ENCODE measurements at regions not wholly inside any gene's neighbourhood (a gene's known extent, or its start where the extent isn't known, plus 50 kb on each side); places are given as distances from the start of the nearest gene placed in this dataset.

DNA sequence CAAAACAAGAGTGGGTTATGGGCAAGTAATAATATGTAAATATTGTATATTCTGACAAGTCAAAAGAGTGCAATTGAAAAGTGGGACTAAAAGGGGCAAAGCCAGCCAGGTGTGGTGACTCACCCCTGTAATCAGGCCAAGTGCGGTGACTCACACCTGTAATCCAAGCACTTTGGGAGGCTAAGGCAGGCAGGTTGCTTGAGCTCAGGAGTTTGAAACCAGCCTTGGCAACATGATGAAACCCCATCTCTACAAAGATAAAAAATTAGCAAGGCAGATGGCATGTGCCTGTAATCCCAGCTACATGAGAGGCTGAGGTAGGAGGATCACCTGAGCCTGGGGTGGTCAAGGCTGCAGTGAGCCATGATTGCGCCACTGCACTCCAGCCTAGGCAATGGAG, 304.0 kb downstream of the HHIPL2 start:
- no peak for DNase-seq (ENCODE audit: low read depth, low spot score)

DNA sequence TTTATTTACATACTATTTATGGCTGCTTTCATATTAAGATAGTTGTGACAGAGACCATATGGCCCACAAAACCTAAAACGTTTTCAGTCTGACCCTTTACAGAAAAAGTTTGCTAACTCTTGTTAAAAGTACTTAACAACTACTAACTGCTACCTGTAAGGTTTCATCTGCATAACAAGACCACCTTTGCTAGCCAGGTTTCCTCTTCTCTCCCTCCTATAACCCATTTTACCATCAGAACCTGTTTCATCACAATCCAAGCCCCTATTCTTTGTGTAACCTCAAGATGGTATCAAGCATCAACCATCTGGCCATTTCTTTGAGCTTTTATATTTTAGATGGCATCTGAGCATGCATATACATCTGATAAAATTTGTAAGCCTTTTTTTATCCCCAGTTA, 305.4 kb downstream of the HHIPL2 start:
- DNase-seq (ENCODE audit: low read depth, low spot score) = no peak

DNA sequence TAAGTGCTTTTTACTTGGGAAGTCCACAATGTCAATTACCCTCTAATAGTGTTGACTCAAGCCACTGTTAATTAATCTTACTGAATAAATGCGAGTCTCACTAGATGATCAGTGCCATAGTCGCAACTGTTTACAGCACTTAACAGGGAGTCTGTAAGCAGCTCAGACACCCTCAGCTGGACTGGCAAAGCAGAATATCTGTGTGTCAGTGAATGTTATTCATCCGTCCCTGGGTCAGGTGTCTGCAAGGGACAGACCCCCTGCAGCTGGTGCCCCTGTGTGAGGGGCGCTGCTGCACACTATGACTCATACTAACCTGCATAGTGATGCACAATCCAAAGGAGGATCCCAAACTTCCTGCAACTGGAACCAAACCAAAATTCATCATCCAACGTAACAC, 306.5 kb downstream of the HHIPL2 start:
- DNase-seq (ENCODE audit: low read depth, low spot score) = no peak

DNA sequence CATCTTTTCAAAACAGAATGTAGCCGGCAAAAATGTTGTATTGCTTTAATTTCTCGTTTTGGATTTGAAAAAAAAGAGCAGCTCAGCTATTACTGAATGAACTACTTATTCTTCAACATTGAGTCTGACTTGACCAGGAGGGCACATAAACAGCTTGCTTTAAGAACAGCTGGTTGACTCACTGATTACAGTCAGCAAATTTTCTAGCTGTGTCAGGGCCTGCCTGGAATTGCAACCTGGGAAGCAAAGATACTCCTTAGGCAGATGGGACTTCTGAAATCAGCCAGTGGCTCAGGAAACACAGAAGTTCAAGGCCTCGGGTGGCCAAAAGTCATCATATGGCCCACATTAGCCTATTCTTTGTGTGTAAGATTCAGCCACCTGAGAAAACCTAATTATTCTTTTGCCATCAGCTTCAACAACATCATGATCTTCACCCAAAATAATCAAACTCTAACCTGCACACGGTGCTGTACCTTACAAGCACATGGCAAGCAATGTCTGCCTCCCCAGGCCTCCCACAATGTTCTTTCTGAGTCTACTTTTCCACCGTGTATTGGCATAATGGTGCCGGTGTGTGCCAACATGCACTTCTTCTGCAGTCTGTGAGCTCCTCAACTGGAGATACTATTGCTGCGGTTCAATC, 307.2 kb downstream of the HHIPL2 start:
- no peak for DNase-seq (ENCODE audit: low read depth, low spot score)

DNA sequence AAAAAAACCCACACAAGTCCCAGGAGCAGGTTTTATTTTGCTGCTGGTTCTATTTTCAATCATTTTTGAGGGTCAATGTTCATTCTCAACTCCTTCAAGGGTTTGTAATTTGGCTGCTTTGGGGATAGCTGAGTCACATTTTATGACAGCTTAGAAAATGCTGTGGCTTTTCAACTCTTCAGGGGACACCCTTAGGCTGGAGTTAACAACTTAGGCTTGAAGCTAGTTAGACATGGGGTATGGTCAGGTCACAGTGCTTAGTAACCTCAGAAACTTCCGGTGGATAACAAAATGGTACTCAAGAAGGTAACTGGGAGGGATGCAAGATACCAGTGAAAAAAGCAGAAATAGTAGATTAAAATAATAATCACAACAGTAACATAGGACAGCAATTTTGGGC, 308.8 kb downstream of the HHIPL2 start:
- DNase-seq (ENCODE audit: low read depth, low spot score) = no peak

DNA sequence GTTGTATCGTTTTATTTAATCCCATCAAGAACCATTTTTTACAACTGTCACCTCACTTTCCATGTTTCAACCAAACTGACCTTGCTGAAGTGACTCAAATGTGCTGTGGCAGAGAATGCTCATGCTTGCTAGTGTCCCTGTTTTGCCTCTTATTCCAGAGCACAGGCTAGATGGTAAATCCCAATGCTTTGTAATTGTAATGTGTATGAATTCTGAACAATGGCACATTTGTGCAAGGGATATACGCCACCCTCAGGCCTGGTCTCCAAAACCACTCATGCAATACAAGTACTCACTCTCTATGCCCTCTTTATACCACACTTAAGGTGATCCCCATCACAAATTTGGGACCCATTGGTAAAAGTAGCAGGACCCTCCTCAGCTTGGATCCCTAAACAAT, 313.6 kb downstream of the HHIPL2 start:
- DNase-seq (ENCODE audit: low read depth, low spot score) = no peak

DNA sequence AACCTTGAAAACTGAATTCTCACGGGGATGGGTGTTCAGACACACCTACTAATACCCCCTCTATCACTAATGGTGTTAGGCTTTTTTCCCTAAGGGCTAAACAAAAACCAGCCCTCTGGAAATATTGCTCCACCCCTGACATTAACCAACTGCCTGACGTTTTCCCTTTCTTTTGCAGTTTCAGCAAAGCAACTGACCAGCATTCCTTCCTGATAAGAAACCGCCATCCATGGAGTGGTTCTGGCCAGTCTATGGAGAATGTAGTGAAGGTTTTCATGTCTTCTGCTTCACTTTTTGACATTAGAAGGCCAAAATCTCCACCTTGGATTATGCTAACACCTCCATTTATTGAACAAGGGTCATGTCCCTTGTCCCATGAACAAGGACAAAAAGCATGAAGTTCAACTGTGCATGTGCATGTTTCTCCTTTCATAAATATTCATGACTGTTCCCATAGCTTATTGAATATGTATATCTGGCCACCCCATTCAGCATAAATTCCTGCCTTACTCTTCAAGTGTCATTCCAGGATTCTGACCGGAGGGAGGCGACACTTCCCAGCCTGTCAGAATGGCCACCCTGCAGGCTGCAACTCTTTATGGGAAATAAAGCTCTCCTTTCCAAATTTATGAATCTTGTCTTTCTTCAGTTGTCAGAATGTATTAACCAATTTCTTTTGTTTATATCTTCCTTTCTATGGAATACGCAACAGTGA, 314.3 kb downstream of the HHIPL2 start:
- no peak for DNase-seq (ENCODE audit: low read depth, low spot score)

DNA sequence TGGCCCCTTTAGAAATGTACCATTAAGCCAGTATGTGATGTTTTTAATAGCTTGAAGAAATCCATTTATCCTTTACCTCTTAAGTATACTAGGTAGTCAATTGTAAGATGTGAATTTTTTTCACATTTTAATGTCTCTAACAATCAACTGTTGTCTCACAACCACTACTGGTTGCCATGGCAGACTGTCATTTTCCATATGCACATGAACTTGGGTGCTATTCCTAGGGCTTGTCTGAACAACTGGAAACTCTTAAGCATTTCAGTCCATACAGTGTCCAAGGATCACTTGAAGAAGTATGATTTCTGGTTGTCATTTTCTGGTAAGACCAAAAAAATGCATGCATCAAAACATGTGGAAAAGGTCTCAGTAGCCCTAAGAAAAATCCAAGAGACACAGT, 315.1 kb downstream of the HHIPL2 start:
- no peak for DNase-seq (ENCODE audit: low read depth, low spot score)

DNA sequence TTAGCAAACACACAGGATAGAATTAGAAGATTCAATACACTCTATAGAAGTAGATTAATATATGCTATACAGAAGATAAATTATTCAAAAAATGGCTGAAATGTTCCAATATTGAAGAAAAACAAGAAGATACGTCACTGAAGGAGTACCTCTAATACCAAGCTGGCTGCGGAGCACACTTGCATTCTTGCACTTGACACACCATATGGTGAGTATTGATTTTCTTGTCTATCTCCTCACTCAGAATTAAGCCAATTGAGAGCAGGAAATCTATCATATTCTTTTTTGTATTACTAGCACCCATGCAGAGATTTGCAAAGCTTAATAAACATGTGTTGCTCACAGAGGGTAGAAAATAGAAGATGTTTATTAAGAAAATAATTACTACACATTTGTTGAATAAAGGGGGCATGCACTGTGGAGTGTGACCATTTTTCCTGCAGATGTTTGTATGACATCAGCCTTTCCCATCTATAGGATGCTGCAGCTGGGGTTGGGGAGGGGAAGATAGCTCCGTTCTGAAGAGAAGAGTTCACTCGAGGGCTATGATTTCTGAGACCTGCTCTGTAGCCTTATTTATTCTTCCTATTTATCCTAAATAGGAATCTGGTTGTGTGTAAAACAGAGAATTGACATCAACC, 318.1 kb downstream of the HHIPL2 start:
- DNase-seq (ENCODE audit: low read depth, low spot score) = no peak

DNA sequence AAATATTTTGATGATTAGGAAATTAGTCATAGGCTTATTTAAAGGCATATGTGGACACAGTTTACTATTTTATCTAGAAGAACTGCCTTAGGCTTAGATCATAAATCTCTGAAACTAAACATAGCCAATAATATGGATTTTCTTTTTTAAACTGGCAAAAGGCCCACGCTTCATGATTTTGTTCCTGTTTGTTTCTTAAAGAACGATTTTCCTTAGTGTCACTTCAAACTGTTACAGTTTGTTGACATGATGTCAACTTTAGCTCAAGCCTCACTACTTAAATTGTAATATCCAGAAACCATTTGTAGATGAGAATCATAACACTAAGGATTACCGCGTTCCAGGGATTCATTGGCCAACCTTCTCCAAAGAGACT, 322.6 kb downstream of the HHIPL2 start:
- DNase-seq (ENCODE audit: low read depth, low spot score) = no peak

DNA sequence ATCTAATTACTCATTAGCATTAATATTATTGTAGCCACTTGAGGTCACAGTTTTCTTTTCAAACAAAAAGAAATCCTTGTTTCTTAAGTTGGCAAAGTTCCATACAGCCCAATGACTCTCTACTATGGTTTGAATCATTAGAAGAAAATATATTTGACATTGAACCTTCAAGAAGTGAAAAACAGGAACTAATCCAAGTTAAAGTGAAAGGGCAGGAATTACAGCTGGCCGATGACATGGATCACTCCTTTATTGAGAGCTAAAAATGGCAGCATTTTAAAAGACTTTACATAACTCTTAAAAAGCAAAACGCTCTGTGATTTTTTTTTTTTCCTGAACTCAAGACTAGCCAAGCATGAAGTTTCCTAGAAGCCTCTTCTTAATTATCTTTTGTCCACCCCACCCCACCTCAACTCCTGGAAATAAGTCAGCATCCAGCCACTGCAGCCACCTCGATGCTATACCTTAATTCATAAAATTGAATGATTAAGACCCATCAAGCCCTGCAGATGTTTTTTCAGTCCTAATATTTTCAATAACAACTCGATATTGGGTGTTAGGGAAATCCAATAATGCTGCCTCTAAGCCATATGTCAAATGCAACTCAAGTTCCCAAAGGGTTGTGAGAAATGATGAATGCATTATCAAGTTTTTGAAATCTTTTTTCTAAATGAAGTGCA, 323.1 kb downstream of the HHIPL2 start:
- no peak for DNase-seq (ENCODE audit: low read depth, low spot score)

DNA sequence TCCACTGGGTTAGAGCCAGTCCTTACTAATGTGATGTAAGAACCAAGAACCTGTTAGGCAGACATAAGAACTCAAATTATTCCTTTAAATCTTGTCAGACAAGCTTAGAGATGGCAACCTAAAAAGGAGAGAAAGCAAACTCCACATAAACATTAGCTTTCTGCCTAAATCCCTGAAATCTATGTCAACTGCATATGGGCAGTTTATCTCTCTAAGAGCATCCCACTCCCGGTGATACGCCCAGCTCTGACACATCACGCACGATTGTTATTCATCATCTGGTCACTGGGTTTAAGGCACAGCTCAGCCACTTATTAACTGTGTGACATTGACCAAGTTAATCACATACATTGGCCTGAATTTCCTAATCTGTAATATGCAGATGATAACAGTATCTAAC, 323.7 kb downstream of the HHIPL2 start:
- no peak for DNase-seq (ENCODE audit: low read depth, low spot score)

DNA sequence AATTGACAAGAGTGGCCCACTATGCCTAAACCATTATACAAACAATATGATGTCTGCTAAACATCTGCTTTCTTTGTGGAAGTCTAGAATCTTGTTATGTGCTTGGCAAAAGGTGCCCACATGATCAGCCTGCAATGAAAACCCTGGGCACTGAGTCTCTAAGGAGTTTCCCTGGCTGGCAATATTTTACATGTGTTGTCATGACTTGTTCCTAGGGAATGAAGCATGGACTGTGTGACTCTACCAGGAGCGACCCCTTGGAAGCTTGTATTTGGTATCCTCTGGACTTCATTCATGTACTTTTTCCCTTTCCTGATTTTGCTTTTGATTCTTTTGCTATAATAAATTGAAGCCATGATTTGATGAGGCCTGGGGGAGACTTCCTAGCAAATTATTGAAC, 324.9 kb downstream of the HHIPL2 start:
- DNase-seq (ENCODE audit: low read depth, low spot score) = no peak

DNA sequence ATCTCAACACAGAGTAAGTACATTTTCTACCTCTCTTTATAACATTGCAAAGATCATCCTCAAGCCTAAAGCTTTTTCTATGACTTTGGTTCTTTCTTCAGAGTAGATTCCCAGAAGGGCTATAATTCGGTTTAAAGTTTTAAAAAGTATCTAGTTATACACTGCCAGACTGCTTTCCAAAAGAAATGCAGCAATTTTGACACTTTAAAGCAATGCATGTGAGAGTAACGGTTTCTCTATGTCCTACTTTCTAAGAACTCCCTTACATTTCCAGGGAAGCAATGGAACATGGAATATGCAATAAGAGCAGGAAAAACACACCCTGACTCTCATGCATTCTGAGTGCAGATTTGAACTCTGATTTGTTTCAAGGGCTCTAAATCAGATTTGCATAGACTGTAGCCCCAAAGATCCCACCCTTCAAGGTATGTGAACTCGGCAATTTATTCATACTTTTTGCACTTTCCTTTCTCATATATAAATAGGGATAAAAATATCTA, 331.6 kb downstream of the HHIPL2 start:
- no peak for DNase-seq (ENCODE audit: low read depth, low spot score)

DNA sequence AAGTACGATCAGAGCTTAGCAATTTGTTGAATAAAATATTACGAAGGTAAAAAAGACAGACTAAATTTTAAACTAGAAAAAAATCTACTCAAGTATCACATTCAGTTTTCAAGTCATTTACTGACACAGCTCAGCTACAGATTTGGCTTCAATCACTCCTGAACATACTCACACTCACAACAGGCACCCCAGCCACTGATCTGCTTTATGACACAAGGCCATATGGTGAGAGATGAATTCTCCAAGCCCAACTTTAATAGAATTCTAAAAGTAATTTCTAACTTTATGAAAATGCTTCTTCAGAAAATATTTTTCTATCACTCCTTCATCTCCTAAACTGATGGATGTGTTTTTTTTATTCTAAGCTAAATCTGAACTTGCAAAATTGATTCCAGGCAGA, 337.1 kb downstream of the HHIPL2 start:
- no peak for DNase-seq (ENCODE audit: low read depth, low spot score)

DNA sequence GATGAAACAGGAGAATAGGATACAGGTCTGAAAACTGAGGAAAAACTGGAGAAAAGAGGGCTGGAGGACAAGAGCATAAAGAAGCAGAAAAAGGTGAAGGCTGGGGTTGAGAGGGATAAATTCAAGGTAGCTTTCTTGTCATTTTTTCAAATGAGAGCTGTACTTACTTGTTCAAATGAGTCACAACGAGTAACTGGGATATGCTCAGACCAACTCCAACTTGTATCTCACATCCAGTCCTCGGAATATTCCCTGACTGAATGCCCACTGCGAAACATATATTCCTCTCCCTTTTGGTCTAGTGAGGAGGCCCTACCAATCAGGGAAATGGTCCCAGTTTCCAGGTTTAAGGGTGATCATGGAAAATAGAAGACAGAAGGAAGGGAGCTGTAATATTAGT, 343.4 kb downstream of the HHIPL2 start:
- no peak for DNase-seq (ENCODE audit: low read depth, low spot score)

DNA sequence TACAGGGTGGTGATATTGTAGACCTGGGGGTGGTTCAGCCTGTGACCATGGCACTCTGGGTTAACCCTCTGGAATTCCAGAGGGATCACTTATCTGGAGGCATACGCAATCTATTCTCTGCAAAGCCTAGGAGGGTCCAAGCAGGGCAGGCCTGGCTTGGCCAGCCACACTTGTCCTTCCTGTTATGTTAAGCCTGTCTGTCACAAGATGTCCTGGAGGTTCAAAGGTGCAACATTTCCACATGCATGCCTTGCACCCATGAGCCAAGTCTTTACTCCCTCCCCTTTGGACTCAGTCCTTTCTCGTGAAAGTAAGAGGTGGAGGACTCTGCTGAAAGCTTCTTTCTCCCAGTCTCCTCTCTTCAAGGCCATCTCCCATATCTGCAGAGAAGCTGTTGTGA, 345.1 kb downstream of the HHIPL2 start:
- DNase-seq (ENCODE audit: low read depth, low spot score) = no peak

DNA sequence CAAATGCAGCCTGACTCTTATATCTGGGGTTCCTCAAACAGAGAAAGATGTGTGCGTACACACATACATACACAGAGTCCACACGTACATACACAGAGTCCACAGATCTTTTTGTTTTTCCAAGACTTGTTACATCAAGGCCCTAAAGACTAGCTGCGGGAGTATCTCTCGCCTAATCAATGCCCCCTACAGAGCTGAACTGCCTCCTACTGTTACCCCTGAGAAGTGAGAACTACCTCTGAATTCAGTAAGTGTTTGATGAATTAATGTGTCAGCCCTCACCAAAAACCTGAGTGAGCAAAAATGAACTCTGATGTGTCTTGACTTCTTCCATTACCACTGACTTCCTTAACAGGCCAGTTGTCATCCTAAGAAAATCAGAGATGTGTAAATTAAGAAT, 351.2 kb downstream of the HHIPL2 start:
- no peak for DNase-seq (ENCODE audit: low read depth, low spot score)

DNA sequence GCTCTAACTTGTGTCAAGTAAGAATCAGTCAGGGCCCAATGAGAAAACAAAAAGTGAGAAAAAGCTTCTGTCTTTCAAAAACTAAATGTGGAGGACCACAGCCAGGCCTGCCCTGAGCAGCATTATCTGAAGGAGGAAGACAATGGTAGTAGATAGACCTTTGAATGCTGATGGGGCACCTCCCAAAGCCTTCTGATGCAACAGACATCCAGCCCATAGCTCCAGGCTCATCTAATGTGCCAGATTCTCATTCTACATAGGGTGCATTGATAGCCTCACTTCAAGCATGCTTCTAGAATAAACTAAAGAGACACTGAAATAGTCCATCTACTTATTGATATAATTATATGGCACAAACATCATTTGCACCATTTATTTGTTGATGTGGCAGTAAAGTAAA, 351.6 kb downstream of the HHIPL2 start:
- DNase-seq (ENCODE audit: low read depth, low spot score) = no peak

DNA sequence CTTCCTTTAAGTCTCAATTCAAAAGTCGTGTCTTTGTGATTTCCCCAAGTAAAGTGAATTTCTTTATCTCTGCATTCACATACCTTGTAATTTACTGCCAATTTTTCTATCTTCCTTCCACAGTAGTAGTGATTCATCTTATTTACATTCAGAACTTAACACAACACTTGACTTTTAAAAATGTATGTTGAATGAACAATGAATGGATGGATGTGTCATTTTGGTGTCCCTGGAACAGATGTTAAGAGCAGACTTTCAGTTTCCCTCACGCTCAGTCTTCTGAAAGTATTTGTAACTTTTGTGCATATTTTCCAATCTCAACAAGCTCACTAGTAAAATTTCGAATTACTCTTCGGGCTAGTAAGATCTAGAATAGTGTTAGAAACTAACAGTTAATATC, 352.0 kb downstream of the HHIPL2 start:
- DNase-seq (ENCODE audit: low read depth, low spot score) = no peak

DNA sequence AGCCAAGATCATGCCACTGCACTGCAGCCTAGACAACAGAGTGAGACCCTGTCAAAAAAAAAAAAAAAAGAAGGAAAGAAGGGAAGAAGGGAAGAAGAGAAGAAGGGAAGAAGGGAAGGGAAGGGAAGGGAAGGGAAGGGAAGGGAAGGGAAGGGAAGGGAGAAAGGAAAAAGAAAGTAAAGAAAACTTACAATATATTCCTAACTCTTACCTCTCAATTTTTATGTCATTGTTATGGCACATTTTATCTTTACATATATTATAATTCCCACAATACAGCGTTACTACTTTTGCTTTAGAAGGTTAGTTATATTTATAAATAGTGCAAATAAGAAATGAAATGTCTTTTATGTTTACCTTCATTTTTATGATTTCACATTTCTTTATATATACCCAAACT, 358.7 kb downstream of the HHIPL2 start:
- no peak for DNase-seq (ENCODE audit: low read depth, low spot score)

DNA sequence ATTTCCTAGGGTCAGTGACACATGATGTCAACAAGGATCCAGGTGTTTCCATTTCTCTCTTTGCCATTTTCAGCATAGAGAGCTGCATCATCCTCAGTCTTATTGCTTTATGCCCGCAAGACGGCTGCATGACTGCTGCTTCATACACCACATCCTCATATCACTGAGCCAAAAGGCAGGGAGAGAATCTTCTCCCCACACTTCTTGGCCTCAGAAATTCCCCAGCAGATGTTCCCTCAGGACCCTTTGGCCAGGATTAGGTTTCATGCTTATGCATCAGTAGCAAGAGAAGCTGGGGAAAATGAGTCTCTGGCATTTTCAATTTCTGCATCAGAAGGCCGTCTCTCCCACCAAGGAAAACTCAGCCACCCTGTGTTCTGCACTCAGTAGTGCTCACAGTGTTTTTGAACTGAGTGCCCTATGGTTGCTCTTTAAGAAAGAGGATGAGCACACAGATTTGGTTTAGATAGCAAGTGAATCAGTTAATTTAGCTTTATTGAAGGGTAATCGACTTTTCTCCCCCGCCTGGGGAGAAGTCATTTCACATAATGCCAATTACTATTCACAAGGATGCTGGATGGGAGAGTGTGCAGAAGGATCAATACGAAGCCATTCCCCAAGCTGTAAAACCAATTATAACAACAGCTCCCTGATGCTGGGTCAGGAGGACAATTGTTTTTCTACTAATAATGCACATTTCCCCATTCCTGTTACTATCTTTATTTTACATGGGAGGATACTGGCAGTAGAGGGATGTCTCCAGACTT, 360.2 kb downstream of the HHIPL2 start:
- no peak for DNase-seq (ENCODE audit: low read depth, low spot score)
